WTC11 (cell line): ENCODE measurements at regions not wholly inside any gene's neighbourhood (a gene's known extent, or its start where the extent isn't known, plus 50 kb on each side); places are given as distances from the start of the nearest gene placed in this dataset.

ENCODE experiments used
- ATAC-seq: fragments of 200-7000 bp; cut with Tn5 transposase; 2 replicates; pipeline ENCODE4 v1.10.0; 2021; ENCODE audit warnings: mild to moderate bottlenecking, moderate library complexity
- CTCF ChIA-PET: fragments of 300-600 bp; sonication (Branson Sonifier 250); formaldehyde crosslinking; loops from one replicate; lab custom pipeline; 2021; ENCODE audit warnings: antibody characterized with exemption; lab: Charles Lee
- POLR2A ChIA-PET: fragments of 350-600 bp; sonication (Branson Sonifier 250); formaldehyde crosslinking; loops from one replicate; lab custom pipeline; 2021; ENCODE audit warnings: antibody characterized with exemption; lab: Charles Lee
- DNase-seq: peaks from one replicate; pipeline ENCODE4 v3.0.0; 2021; ENCODE audit warnings: low spot score
- H3K27ac Mint-ChIP-seq: 2 replicates; pipeline ENCODE4 v1.8.0; 2021; ENCODE audit warnings: mixed read lengths
- H3K27me3 Mint-ChIP-seq: 2 replicates; pipeline ENCODE4 v1.8.0; 2021; ENCODE audit warnings: low read depth, mild to moderate bottlenecking, moderate library complexity, mixed read lengths
- H3K36me3 Mint-ChIP-seq: 2 replicates; pipeline ENCODE4 v1.8.0; 2021; ENCODE audit warnings: mixed read lengths
- H3K4me1 Mint-ChIP-seq: 2 replicates; pipeline ENCODE4 v1.8.0; 2022; ENCODE audit warnings: mixed read lengths
- H3K4me3 Mint-ChIP-seq: 2 replicates; pipeline ENCODE4 v1.8.0; 2021; ENCODE audit warnings: mild to moderate bottlenecking, moderate library complexity, mixed read lengths
- H3K9me3 Mint-ChIP-seq: 2 replicates; pipeline ENCODE4 v1.8.0; 2021; ENCODE audit warnings: mixed read lengths
- ARID4B ChIP-seq: sonication (generic); formaldehyde crosslinking; IDR thresholded peaks from 2 replicates; pipeline ENCODE4 v1.8.0; 2023; ENCODE audit warnings: missing genetic modification reagents, mild to moderate bottlenecking, borderline replicate concordance
- ERG ChIP-seq: fragments of 250-450 bp; sonication (Bioruptor Pico); IDR thresholded peaks from 2 replicates; pipeline ENCODE4 v1.8.0; 2021; ENCODE audit warnings: mild to moderate bottlenecking
- ESRRA ChIP-seq: sonication (generic); formaldehyde crosslinking; IDR thresholded peaks from 2 replicates; pipeline ENCODE4 v1.8.1; 2022; ENCODE audit warnings: mild to moderate bottlenecking, missing genetic modification reagents, borderline replicate concordance
- FOXK1 ChIP-seq: sonication (generic); formaldehyde crosslinking; IDR thresholded peaks from 2 replicates; pipeline ENCODE4 v1.8.0; 2022; ENCODE audit warnings: mild to moderate bottlenecking, moderate library complexity, missing genetic modification reagents
- GABPB1 ChIP-seq: sonication (generic); formaldehyde crosslinking; IDR thresholded peaks from 2 replicates; pipeline ENCODE4 v1.8.1; 2023; ENCODE audit warnings: mild to moderate bottlenecking, missing genetic modification reagents
- GTF2I ChIP-seq: fragments of 250-450 bp; sonication (Bioruptor Pico); conservative IDR thresholded peaks from 2 replicates; pipeline ENCODE4 v1.4.0; 2021; ENCODE audit warnings: mild to moderate bottlenecking
- IRF2 ChIP-seq: sonication (generic); formaldehyde crosslinking; IDR thresholded peaks from 2 replicates; pipeline ENCODE4 v1.8.0; 2022; ENCODE audit warnings: low read depth, missing genetic modification reagents, borderline replicate concordance
- MLX ChIP-seq: sonication (generic); formaldehyde crosslinking; IDR thresholded peaks from 2 replicates; pipeline ENCODE4 v1.8.1; 2023; ENCODE audit warnings: mild to moderate bottlenecking, missing genetic modification reagents, moderate library complexity
- NR2C2 ChIP-seq: sonication (generic); formaldehyde crosslinking; IDR thresholded peaks from 2 replicates; pipeline ENCODE4 v1.8.0; 2022; ENCODE audit warnings: mild to moderate bottlenecking, missing genetic modification reagents
- RORB ChIP-seq: fragments of 250-450 bp; sonication (Bioruptor Pico); IDR thresholded peaks from 2 replicates; pipeline ENCODE4 v1.9.0; 2021; ENCODE audit warnings: mild to moderate bottlenecking
- SMAD3 ChIP-seq: sonication (generic); formaldehyde crosslinking; IDR thresholded peaks from 2 replicates; pipeline ENCODE4 v1.8.0; 2022; ENCODE audit warnings: missing genetic modification reagents, mild to moderate bottlenecking, borderline replicate concordance
- SP1 ChIP-seq: sonication (generic); formaldehyde crosslinking; conservative IDR thresholded peaks from 2 replicates; pipeline ENCODE4 v1.8.1; 2022; ENCODE audit warnings: missing genetic modification reagents
- ZBTB43 ChIP-seq: sonication (generic); formaldehyde crosslinking; IDR thresholded peaks from 2 replicates; pipeline ENCODE4 v1.8.1; 2023; ENCODE audit warnings: mild to moderate bottlenecking, missing genetic modification reagents
- ZNF121 ChIP-seq: sonication (generic); formaldehyde crosslinking; IDR thresholded peaks from 2 replicates; pipeline ENCODE4 v1.8.0; 2023; ENCODE audit warnings: missing genetic modification reagents
- ZNF219 ChIP-seq: sonication (generic); formaldehyde crosslinking; IDR thresholded peaks from 2 replicates; pipeline ENCODE4 v1.8.0; 2023; ENCODE audit warnings: missing genetic modification reagents, mild to moderate bottlenecking, borderline replicate concordance
- ZNF281 ChIP-seq: sonication (generic); formaldehyde crosslinking; IDR thresholded peaks from 2 replicates; pipeline ENCODE4 v1.8.0; 2023; ENCODE audit warnings: mild to moderate bottlenecking, missing genetic modification reagents

GRCh38 chr2:67218056-67218455 is 179.1 kb upstream of the ETAA1 start (continued):
- no peak for TF ChIP-seq FOXK1 (CRISPR knock-in tag)
- no peak for TF ChIP-seq ZNF219

GRCh38 chr2:67219651-67220050 is 177.5 kb upstream of the ETAA1 start:
- H3K9me3 Mint-ChIP-seq = peaks cover 23% of the 10 kb centered on the region
- ChIA-PET POLR2A (no interaction called here), CTCF (interaction anchor here (1.3 kb wide), 1 partner anchor 10 kb away, joined by 3 read pairs; no protein-coding TSS in a partner anchor)
- H3K27me3 Mint-ChIP-seq = no peaks in the 10 kb centered on the region
- DNase-seq (no peak), ATAC-seq (no peak)
- H3K27ac Mint-ChIP-seq = no peak overlapping the region
- no peak overlapping the region for H3K4me3 Mint-ChIP-seq
- TF ChIP-seq IRF2 (no peak), ZNF281 (CRISPR knock-in tag) (no peak), SMAD3 (CRISPR knock-in tag) (no peak), ZNF121 (CRISPR knock-in tag) (no peak), ZBTB43 (CRISPR knock-in tag) (no peak), NR2C2 (CRISPR knock-in tag) (no peak), SP1 (CRISPR knock-in tag) (no peak), ZNF219 (no peak)
- H3K36me3 Mint-ChIP-seq = peaks cover 23% of the 10 kb centered on the region
- peaks cover 32% of the 10 kb centered on the region for H3K4me1 Mint-ChIP-seq

- H3K9me3 Mint-ChIP-seq = peaks cover 23% of the 10 kb centered on the region
- H3K27ac Mint-ChIP-seq = no peak overlapping the region
- H3K27me3 Mint-ChIP-seq = no peaks in the 10 kb centered on the region
- no peak for ATAC-seq
- ChIA-PET CTCF (no interaction called here), POLR2A (no interaction called here)
- peaks cover 23% of the 10 kb centered on the region for H3K36me3 Mint-ChIP-seq
- no peak overlapping the region for H3K4me3 Mint-ChIP-seq
- DNase-seq = no peak
- H3K4me1 Mint-ChIP-seq = peaks cover 19% of the 10 kb centered on the region
- TF ChIP-seq ERG (no peak), GABPB1 (CRISPR knock-in tag) (no peak), RORB (CRISPR knock-in tag) (no peak)
Measured at GRCh38 chr2:67221266-67221665, 175.9 kb upstream of the ETAA1 start.

GRCh38 chr2:67225287-67225973 is 171.7 kb upstream of the ETAA1 start:
- ATAC-seq (no peak), DNase-seq (no peak)
- ChIA-PET CTCF (interaction anchor here (0.6 kb wide), 1 partner anchor 726 kb away, joined by 6 read pairs; no protein-coding TSS in a partner anchor), POLR2A (no interaction called here)
- H3K36me3 Mint-ChIP-seq = no peaks in the 10 kb centered on the region
- no peaks in the 10 kb centered on the region for H3K27me3 Mint-ChIP-seq
- H3K9me3 Mint-ChIP-seq = no peaks in the 10 kb centered on the region
- no peak overlapping the region for H3K27ac Mint-ChIP-seq
- H3K4me3 Mint-ChIP-seq = no peak overlapping the region
- H3K4me1 Mint-ChIP-seq = 0 out of 2 replicates have a peak, but pooled peaks cover 4% of the 10 kb centered on the region
- no peak for TF ChIP-seq GTF2I (CRISPR knock-in tag)
- TF ChIP-seq MLX (CRISPR knock-in tag) = no peak
- no peak for TF ChIP-seq ARID4B (CRISPR knock-in tag)
- TF ChIP-seq ESRRA (CRISPR knock-in tag) = no peak
